ELR (cell line): ENCODE measurements at regions not wholly inside any gene's neighbourhood (a gene's known extent, or its start where the extent isn't known, plus 50 kb on each side); places are given as distances from the start of the nearest gene placed in this dataset.

Experiments used
- DNase-seq: peaks from one replicate; pipeline ENCODE4 v3.0.0-alpha.2; 2015; ENCODE audit warnings: low read depth

DNA sequence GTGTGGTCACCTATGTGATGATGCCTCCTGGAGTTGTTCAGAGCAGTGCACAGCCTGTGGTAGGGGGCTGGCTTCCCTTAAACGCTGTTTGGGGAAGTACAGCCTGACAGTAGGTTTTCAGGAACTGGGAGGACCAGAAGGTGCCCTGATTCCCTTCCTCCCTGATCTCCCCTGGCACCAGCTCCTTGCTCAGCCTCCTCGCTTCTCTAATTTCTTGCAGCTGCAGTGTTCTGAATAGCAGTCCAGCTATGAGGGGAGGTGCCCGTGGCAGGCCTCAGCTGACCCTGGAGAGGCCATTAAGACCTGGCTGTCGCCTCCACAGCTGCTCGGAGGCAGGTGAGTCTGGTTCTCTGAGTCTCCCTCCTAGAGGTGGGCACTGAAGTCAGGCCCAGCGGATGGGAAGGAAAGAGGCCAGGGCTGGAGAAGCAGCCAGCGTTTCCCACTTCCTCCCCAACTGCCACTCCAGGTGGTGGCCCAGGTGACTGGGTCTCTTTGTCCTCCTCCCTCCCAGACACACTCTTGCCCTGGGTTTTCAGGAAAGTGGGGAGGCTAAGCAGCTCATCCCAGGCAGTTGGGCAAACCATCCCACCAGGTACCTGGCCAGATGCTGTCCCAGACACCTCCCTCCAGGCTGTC lies 52.0 kb upstream of the RPL11 start:
- DNase-seq, result no peak

DNA sequence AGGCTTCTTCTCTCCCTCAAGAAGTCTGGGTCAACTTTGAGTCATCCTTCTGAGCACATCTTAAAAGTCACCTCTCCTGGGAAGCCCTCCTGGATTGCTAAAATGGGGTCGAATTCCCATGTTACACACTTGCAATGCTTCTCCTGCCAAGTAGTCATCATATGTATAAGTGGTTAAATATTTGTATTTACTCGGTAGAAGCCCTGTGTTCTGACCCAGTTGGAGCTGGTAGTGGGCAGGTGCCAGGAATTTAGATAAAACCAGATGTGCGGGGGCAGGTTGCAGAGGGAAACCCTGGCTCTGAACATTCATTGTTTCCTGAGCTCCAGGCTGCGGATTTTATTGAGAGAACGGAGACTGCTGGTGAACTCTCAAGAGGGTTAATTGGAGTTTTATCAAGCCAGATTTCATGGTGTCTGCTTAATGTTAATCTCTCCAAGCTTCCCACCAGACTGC lies 52.8 kb upstream of the RPL11 start:
- DNase-seq, result no peak

DNA sequence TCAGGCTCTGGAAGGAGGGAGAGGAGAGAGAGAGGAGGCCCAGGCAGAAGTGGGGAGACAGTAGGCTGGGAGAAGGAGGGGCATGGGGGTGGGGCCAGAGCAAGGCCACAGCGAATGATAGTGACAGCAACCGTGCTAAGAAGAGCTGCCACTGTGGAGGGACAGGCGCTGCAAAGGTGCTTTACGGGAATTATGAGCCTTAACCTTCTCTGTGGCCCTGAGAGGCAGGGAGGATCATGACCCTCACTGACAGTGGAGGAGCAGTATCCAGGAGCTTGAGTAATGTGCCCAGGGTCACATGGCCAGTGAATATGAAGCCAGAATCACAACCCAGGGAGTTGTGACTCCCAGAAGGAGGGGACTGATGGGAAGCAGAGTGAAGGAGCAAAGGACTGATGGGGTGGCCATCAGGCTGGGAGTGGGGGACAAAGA lies 53.4 kb upstream of the RPL11 start:
- DNase-seq, result no peak

DNA sequence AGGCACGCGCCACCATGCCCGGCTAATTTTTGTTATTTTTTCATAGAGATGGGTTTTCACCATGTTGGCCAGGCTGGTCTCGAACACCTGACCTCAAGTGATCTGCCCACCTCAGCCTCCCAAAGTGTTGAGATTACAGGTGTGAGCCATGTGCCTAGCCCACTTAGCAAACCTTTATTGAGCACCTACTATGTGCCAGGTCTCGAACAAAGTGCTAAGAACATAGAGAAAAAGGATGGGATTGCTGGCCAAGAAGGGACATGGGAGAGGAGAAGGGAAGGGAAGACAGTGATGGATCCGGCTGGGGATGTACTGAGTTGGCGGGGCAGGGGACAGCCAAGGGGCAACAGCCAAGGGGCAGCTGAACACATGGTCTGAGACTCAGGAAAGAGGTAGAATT lies 55.6 kb upstream of the RPL11 start:
- no peak for DNase-seq

DNA sequence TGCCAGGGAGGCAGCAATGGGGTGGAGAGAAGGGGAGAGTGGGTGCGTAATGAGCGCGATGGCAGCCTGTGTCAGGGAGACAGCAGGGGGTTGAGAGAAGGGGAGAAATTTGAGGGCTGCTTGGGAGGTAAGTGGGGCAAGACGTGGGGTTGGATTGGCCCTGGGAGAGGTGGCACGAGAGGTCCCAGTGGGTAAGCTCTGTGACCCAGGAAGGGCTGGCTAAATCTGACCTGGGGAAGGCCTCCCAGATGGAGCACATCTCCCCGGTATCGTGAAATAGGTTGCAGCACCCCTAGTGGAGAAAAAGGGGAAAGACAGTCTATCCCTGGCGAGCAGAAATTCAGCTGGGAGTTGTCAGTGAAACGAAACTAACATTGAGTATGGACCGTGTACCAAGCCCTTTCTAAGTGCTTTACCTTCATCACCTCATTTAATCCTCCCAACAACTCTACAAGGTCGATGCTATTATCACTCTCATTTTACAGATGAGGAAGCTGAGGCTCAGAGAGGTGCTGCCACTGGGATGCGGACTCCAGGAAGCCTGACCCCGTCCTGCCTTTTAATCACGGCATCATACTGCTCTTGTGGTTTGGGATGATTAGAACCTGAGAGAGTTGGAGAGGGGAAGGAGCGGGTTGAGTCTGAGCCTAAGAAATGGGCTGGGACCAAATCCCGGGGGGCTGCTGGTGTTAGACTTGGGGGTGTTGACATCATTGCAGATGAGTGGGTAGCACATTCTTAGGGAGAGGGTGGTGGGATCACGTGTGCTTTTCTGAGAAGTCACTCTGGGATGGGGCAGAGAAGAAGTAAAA lies 56.6 kb upstream of the RPL11 start:
- peak; percentile 79 for DNase-seq

DNA sequence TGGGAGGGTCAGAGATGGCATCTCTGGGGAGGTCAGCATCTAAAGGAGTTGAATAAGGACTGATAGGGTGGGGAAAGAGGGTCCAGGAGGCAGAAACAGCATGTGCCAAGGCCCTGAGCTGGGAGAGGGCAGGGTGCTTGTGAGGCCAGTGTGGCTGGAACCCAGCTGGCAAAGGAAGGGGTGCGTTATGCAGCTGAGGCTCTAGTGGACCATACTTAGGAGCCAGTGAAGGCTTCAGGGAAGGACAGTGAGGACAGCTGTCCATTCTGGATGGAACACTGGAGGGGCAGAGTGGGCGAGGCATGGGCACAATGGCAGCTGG lies 57.1 kb upstream of the RPL11 start:
- DNase-seq, result no peak

DNA sequence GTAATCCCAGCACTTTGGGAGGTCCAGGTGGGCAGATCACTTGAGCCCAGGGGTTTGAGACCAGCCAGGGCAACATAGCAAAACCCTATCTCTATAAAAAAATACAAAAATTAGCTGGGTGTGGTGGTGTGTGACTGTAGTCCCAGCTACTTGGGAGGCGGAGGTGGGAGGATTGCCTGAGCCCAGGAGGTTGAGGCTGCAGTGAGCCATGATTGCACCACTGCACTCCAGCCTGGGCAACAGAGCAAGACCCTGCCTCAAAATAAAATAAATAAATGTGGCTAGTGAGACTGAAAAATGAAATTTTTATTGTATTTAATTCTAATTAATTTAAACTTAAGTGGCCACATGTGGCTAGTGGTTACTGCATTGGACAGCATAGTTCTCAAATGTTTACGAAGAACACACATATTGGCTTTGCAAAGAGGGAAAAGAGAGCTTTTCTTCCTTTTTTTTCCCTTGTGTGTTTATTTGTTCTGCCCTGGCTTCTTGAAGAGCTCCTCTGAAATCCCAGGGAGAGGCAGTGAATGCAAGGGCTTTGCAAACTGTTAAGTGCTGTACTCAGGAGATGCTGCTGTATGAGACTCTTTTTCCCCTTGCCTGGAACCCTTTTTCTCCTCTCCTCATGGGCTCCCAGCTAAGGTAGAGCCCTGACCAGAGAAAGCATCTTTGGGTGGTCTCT lies 59.0 kb upstream of the RPL11 start:
- DNase-seq, result no peak

DNA sequence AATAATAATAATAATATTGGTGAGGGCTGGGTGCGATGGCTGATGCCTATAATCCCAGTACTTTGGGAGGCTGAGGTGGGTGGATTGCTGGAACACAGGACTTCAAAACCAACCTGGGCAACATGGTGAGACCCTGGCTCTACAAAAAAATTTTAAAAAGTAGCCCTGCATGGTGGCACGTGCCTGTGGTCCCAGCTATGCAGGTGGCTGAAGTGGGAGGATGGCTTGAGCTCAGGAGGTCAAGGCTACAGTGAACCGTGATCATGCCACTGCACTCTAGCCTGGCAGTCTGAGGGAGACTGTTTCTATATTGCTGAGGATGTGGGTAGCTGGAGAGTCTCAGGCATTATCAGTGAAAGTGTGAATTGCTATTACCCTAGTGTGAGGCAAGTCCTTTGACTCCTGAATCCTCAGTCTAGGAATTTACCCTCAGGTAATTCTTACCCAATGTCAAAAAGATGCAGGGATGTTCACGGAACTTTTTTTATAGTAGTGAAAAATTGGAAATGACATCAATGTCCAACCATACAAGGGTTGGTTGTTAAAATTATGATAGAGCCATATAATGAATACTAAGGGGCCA lies 61.8 kb upstream of the RPL11 start:
- no peak for DNase-seq

DNA sequence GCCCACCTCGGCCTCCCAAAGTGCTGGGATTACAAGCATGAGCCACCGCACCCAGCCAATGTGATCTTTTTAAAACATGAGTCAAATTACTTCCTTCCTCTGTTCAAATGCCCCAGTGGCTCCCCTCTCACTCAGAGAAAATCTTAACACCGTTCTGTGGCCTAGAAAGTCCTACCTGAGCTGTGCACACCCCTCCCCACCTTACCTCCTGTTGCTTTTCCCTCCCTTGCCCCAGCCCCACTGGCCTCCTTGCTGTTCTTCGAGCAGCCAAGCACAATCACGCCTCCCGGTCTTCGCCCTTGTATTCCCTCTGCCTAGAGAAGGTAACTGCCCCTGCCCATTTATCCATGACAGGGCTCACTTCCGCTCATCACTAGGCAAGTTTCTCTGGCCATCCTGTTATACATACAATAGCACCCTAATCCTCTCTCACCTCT lies 62.6 kb upstream of the RPL11 start:
- DNase-seq, result no peak

DNA sequence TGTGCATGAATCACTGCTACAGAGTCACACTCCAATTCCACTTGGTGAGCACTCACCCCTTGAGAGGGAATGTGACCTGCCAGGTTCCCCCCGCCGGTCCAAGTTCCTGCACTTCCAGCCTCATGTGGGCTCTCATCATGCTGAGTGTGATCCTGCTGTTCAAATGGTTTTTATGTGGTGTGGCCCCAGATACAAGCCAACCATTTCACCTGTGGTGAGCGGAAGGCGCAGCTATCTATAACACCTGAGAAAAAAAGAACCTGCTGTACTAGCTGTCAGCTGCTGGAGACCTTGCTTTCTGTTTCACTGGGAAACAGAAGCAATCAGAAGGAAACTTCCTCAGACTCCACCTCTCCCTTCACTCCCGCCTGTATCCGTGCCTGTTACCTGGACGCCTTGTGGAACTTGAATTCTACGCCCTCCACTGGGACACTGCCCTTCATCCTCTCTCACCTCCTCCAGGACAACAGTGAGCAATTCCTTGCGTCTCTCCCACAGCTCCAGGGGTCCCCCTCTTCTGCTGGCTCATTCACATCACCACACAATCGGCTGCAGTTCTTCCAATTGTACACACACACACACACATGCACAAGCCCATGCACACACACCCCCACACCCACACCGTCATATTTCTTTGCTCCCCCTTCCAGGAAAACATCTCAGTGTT lies 64.4 kb upstream of the RPL11 start:
- DNase-seq, result no peak

DNA sequence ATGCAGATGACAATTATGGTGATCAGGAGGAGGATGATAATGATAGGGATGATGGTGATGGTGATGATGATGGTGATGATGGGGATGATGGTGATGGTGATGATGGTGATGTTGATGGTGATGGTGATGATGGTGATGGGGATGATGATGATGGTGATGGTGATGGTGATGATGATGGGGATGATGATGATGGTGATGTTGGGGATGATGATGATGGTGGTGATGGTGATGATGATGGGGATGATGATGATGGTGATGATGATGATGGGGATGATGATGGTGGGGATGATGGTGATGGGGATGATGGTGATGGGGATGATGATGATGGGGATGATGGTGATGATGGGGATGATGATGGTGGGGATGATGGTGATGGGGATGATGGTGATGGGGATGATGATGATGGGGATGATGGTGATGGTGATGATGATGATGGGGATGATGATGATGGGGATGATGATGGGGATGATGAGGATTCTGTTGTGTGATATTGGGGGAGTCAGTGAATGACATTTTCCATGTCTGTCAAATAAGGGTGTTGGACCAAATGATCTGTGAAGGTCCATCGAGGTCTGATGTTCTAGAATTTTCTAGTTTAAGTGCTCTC lies 65.6 kb upstream of the RPL11 start:
- DNase-seq, result no peak

DNA sequence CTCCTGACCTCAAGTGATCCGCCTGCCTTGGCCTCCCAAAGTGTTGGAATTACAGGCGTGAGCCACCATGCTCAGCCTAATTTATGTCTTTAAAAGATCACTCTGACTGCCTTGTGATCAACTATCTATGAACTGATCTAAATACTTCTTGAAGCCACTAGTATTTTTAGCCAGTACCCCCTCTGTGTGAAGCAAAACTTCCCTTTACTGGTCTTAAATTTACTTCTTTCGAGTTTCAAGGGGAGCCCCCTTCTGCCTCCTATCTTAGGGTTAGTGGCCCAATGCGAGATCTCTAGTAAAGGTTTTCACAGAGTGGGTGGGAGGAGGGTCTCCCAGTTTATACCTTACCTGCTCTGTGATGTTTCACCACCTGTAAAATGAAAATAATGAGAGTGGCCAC lies 66.1 kb upstream of the RPL11 start:
- DNase-seq, result no peak

DNA sequence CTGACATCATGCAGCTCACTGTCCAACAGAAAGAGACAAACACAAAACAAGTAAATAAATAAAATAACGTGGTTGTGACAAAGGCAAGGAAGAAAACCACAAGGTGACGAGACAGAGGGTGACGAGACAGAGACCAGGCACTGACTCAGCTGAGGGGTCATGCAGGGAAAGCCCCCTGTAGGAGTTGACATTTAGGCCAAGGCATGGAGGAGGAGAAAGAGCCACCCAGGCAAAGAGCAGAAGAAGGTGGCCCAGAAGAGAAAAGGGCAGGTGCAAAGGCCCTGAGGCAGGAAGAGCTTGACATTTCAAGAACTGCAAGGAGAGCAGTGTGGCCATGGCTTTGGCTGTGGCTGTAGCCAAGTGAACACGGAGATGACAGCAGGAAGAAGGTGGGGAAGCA lies 65.1 kb upstream of the ID3 start:
- peak; percentile 16 for DNase-seq

DNA sequence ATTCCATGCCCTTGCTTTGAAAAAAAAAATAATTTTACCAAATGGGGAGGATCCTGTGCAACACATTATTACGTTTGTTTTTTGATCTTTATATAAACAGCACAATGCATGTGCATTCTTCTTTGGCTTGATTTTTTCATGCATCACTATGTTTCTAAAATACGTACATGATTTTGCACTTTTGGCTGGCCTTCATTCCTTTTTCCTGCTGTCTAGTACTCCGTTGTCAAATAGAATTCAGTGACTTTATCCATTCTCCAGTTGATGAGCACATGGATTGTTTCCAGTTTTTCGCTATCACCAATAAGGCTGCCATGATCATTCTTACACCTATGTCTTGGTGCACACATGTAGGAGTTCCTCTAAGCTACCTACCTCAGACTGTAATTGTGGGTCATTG lies 63.0 kb upstream of the ID3 start:
- DNase-seq, result no peak

DNA sequence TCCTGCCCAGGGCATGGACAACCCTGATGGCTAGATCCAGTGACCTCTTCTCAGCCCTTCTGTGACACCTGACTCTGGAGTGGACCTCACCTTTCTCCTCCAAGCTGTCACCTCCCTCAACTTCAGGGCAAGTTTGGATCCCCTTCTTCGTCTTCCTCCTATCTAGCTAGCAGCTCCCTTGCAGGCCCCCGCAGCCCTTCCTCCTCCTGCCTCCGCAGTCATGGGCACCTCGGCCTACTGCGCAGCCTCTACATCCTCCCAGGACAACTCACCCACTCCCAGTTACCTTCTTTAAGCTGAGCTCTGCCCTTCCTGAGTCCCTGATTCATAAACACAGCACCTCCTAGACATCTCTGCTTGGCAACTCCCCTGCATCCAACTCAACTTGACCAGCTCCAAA lies 61.3 kb upstream of the ID3 start:
- no peak for DNase-seq

DNA sequence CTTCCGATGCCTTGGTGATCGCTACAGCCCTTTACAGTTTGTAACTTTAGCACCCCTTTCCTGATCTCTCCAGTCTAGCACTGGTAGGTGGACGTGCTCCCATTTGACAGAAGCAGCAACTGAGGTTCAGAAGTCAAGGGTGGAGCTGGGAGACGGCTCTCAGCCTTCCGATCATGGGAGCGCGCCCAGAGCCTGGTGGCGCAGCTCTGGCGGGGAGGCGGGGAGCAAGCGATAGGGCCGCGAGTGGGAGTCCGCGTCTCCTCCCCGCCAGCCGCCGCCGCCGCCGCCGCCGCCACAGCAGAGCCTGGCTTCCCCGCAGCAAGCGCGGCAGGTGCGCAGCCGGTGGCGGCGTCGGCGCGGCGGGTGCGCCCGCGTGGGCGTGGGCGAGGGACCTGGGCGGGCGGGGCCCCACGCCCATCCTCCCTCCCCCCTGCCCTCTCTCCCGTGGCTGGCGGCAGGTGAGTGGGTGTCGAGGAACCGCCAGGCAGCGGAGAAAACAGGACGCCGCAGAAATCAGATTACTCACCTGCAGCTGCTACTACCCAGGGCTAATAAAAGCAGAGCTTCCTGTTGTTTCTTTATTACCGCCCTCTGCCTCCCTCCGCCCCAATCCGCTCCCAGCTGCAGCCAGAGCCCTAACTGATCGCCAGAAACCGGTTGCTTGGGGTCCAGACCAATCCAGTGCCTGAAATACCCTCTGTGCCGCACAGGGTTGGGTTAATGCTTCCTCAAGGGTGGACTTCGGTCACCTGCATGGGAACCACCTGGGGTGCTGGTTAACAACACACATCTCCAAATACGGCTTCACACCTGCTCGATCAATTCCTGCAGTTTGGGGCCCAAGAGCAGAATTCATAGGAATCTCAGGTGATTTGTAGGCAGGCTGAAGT lies 60.2 kb upstream of the ID3 start:
- DNase-seq, result peak; percentile 20

DNA sequence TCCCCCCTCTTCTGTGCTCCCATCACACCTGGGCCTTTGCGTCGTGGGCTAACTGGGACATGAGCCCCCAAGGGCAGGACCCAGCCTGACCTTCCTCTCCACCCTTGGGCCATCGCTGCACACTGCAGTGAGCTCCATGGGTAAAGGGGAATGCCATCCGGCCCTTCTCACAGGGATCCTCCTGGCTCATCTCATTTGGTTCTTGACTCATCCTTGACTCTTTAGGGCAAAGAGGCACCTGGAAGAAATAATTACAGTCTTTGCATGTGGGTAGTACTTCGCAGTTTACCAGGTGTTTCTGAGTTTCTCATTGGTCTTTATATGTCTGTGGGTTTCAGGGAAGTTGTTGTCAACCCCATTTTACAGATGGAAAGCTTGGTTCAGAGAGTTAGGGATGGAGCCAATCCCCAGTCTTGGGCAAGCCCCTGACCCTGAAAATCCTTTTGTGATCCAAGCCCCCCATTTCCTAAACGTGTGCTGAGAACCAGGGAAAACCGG lies 59.3 kb upstream of the ID3 start:
- no peak for DNase-seq

DNA sequence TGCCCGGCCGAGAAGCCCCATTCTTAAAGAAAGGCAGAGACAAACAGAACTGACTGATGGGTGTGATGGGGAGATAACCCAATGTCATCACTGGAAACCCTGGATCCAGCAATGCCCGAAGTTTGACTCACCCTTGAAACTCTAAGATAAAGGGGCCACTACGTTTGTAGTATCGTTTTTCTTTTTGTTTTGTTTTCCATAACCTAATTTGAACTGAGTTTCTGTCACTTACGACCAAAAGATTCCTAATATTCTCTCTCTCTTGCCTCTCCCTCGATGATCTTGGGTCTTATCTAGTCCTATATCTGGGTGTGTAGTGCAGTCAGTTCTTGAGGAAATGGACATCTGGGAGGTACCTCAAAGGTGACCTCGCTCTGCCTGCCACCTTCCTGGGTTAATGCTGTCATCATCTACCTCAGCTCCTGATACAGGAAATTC lies 57.8 kb upstream of the ID3 start:
- no peak for DNase-seq

DNA sequence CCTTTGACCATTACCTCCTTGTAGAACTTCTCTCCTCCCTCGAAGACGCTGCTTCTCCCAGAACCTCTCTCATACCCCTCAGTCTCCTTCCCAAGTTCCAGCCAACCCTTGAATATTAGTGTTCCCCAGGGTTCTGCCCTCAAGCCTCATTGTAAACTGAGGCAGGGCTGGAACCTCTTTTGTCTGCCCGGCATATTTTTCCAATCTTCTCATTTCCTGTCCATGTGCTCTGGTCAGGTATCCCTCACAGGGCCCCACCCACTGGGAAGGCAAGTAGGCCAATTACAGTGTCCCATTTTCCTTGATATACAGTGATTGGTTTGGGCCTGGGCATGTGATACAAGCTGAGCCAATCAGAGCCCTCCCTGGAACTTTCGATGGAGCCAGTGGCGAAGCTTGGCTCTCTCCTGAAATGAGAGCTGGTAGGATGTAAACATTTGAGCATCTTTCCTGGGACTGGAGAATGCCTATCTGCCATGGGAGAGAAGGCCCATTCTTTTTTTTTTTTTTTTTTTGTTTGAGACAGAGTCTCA lies 57.1 kb upstream of the ID3 start:
- DNase-seq, result no peak

DNA sequence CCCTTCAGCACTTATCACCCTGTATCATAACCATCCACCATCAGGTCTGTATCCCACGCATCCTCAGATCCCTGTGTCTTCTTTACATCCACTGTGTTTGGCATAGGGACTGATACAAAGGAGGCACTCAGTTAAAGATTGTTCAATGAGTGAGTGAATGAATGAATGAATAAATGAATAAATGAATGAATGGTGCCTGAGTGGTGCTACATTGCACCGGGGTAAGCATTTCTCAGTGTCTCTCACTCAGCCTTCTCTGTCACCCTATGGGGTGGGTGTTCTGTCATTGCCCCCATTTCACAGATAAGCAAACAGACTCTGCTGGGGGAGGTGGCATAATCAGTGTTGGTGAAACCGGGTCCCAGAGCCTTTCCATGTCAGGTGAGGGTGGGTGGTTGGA lies 56.6 kb upstream of the ID3 start:
- no peak for DNase-seq
